GM18526 (cell line): ENCODE measurements at regions not wholly inside any gene's neighbourhood (a gene's known extent, or its start where the extent isn't known, plus 50 kb on each side); places are given as distances from the start of the nearest gene placed in this dataset.
A peak's percentile ranks its signal among the peaks of the same experiment; 100 is the strongest.

Experiments used
- POLR2A ChIP-seq: IDR thresholded peaks from 3 replicates; pipeline ENCODE4 v1.6.1; 2011; ENCODE audit not compliant: insufficient read length; ENCODE audit errors: extremely low read depth

DNA sequence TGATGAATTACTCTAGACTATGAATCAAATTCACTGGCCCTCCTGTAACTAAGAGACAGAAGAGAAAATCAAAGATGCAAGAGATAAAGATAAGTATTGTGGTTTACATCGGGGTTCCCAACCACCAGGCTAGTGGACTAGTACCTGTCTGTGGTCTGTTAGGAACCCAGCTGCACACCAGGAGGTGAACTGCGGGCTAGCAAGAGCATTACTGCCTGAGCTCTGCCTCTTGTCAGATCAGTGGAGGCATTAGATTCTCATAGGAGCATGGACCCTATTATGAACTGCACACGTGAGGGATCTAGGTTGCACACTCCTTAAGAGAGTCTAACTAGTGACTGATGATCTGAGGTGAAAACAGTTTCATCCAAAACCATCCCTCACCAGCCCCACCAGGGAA, 58.9 kb upstream of the DUSP10 start:
- no peak for TF ChIP-seq POLR2A

DNA sequence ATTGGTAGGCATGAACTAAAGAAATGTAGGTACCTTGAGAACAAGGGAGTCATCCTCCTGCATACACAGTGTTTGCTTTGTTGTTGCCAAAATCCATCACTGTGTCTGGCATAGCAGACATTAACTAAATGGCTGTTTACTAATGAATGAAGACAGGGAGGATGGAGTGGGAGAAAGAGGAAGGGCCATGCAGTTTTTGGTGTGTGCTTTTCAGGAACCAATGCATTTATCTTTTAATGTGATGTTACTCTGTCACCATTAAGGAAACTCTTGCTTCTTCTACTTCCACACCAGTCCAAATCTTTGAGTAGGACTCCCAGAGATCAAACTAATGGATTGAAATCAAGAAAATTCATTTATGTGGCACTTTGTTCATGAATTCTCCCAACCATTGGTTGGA, 55.6 kb upstream of the DUSP10 start:
- TF ChIP-seq POLR2A, result no peak

DNA sequence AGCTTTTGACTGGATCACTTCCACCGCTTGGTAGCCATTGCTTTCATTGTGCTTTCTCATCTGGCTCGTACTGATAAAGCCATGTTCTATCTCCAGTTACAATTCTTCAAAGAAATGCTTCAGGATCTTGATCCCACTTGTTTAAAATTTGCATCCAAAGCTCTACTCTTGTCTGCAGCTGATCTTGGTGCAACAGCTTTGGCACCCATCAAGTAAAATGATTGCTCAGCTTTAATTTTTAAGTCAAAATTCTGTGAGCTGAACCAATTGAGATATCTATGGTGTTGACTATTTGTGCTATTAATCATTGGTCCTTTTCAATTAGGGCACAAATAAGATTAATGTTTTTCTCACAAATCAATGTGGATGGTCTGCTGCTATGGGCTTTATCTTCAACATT, 54.8 kb upstream of the DUSP10 start:
- TF ChIP-seq POLR2A, result no peak

- no peak for TF ChIP-seq POLR2A
Observed at GRCh38 chr1:221795380-221795779, 53.5 kb upstream of the DUSP10 start.

DNA sequence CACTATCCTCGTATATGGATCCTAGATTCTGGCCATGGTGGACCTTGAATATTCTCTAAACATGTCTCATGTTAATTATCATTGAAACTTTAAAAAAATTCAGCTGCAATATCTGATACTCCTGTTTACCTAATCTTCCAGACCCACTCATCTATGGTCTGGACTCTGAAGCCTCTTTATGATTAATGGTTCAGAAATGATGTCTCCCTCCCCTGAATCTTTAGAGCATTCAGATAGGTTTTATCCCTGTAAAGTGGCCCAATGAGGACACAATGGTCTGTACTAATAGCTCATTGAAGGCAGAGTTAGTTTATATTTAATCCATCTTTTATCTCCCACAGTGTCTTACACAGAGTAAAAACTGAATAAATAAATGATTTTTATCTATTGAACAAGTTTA, 53.0 kb upstream of the DUSP10 start:
- TF ChIP-seq POLR2A, result no peak

DNA sequence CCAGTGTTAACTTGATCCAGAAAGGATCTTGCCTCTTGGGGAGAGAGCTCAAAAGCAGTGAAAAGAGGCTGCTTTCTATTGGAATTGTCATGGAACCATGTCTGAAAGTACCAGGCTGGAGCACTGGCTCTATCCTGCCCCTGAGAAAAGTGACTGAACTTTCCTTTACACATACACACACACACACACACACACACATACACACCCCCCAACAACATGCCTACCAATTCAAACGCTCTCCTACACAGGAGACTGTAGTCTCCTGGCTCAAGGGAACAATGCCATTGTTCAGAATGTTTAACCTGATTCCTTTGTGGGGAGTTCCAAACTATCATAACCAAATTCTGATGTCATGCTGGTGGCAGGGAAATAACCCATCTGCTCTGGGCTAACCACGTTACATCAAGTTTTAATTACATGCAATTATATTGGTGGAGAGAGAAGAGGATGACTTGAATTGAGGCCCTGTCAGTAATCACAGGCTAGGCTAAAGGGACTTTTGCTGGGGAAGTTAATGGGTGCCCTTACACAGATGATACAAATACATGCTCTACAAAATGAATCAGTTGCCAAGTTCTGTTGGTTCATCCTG, 52.3 kb upstream of the DUSP10 start:
- TF ChIP-seq POLR2A, result no peak

- TF ChIP-seq POLR2A, result peak; percentile 19
Observed at GRCh38 chr1:221793439-221794078, 51.7 kb upstream of the DUSP10 start.

DNA sequence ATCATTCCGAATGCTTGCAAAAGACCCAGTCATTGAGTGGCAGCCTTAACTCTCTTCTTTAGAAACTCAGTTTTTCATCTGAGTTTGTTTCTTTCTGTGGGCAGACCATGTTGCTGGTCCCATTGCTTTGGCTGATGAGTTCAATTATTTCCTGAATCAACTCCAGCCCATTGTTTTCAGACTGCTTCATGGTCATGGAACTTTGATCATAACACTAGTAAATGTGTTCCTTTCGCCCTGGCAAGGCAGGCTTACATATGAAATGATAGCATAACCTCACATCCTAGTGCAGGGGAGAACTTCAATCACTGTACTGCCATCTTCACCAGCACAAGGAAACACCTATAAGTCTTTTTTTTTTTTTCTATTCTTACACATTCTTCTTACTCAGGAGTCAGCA, 50.0 kb upstream of the DUSP10 start:
- no peak for TF ChIP-seq POLR2A
